A549 (cell line): ENCODE measurements at regions not wholly inside any gene's neighbourhood (a gene's known extent, or its start where the extent isn't known, plus 50 kb on each side); places are given as distances from the start of the nearest gene placed in this dataset.

Experiments used
- ATAC-seq, 2 experiments: fragments of 200-7000 bp in 1 of 2; fragments of >200 bp in 1 of 2; cut with Nextera tagmentation in 1 of 2; cut with Tn5 transposase in 1 of 2; 3 replicates each; pipeline versions ENCODE4 v1.8.0 to v1.9.1; 2018 to 2020; ENCODE audit warnings: mild to moderate bottlenecking in 1 of 2, moderate library complexity in 1 of 2
- CTCF ChIA-PET: fragments of 300-600 bp; sonication (Branson Sonifier 250); formaldehyde crosslinking; extraction: SDS; loops from one replicate; lab custom pipeline; 2021; ENCODE audit warnings: antibody characterized with exemption, inconsistent platforms; lab: Yijun Ruan, JAX
- POLR2A ChIA-PET: fragments of 350-600 bp; formaldehyde crosslinking; extraction: SDS; loops from one replicate; lab custom pipeline; 2021; ENCODE audit warnings: antibody characterized with exemption, inconsistent platforms; lab: Yijun Ruan, JAX
- DNase-seq, 2 experiments: peaks; one replicate each; pipeline versions ENCODE4 v3.0.0 to v3.0.0-alpha.2; 2011 to 2016; ENCODE audit warnings: low read depth in 1 of 2, low spot score in 1 of 2
- FAIRE-seq: peaks from 2 replicates; lab custom pipeline; 2011; peaks lifted over from hg19 to GRCh38; lab: Jason Lieb, UNC
- H3K27ac ChIP-seq, 2 experiments: fragments of >200 bp; sonication (Bioruptor Twin); formaldehyde crosslinking; 3 replicates each; pipeline ENCODE4 v1.5.1; 2016 to 2017
- H3K4me1 ChIP-seq: fragments of >200 bp; sonication (Bioruptor Twin); formaldehyde crosslinking; 3 replicates; pipeline ENCODE4 v1.6.1; 2016
- H3K4me2 ChIP-seq: fragments of >200 bp; sonication (Bioruptor Twin); formaldehyde crosslinking; 3 replicates; pipeline ENCODE4 v1.6.1; 2016
- H3K4me3 ChIP-seq: fragments of >200 bp; sonication (Bioruptor Twin); formaldehyde crosslinking; 3 replicates; pipeline ENCODE4 v1.5.1; 2016
- H3K9me3 ChIP-seq: fragments of >200 bp; sonication (Bioruptor Twin); formaldehyde crosslinking; 3 replicates; pipeline ENCODE4 v1.6.1; 2016
- BHLHE40 ChIP-seq: IDR thresholded peaks from 2 replicates; pipeline ENCODE4 v1.6.1; 2012; ENCODE audit warnings: low read depth, low read length, inconsistent platforms
- CTCF ChIP-seq: fragments of >200 bp; sonication (Bioruptor Twin); formaldehyde crosslinking; IDR thresholded peaks from 3 replicates; pipeline ENCODE4 v1.5.1; 2016
- E2F6 ChIP-seq: IDR thresholded peaks from 2 replicates; pipeline ENCODE4 v1.6.1; 2012; ENCODE audit warnings: low read depth, borderline replicate concordance
- EHMT2 ChIP-seq: fragments of 200-600 bp; sonication (generic); IDR thresholded peaks from 2 replicates; pipeline ENCODE4 v1.6.1; 2016; ENCODE audit warnings: antibody characterized with exemption, low read depth, mild to moderate bottlenecking, moderate library complexity
- EP300 ChIP-seq, 2 experiments: fragments of >200 bp; sonication (Bioruptor Twin); formaldehyde crosslinking; IDR thresholded peaks; 2 replicates in 1 of 2; 3 replicates in 1 of 2; pipeline ENCODE4 v1.6.1; 2016 to 2017
- ESRRA ChIP-seq: fragments of 150-350 bp; IDR thresholded peaks from 2 replicates; pipeline ENCODE4 v1.6.1; 2014; ENCODE audit warnings: mild to moderate bottlenecking, low read length, borderline replicate concordance
- HES2 ChIP-seq: fragments of >200 bp; sonication (Bioruptor Twin); formaldehyde crosslinking; IDR thresholded peaks from 2 replicates; pipeline ENCODE4 v1.6.1; 2016
- HMGXB4 ChIP-seq: fragments of 250-450 bp; sonication (Bioruptor Pico); IDR thresholded peaks from 2 replicates; pipeline ENCODE4 v1.5.0; 2021; ENCODE audit warnings: mild to moderate bottlenecking, moderate library complexity, borderline replicate concordance
- JUN ChIP-seq, 2 experiments: fragments of >200 bp; sonication (Bioruptor Twin); formaldehyde crosslinking; IDR thresholded peaks; 2 replicates in 1 of 2; 3 replicates in 1 of 2; pipeline ENCODE4 v1.6.1; 2016 to 2017
- MAFK ChIP-seq: fragments of 450-650 bp; IDR thresholded peaks from 2 replicates; pipeline ENCODE4 v1.6.1; 2014; ENCODE audit not compliant: partially characterized antibody
- MAZ ChIP-seq: fragments of 150-350 bp; IDR thresholded peaks from 2 replicates; pipeline ENCODE4 v1.6.1; 2014; ENCODE audit warnings: antibody characterized with exemption, low read depth, low read length, borderline replicate concordance
- NR3C1 ChIP-seq: fragments of >200 bp; sonication (Bioruptor Twin); formaldehyde crosslinking; IDR thresholded peaks from 3 replicates; pipeline ENCODE4 v1.6.1; 2017
- RNF2 ChIP-seq: fragments of 200-600 bp; sonication (generic); IDR thresholded peaks from 2 replicates; pipeline ENCODE4 v1.6.1; 2016; ENCODE audit warnings: low read depth, mild to moderate bottlenecking, antibody characterized with exemption, moderate library complexity, borderline replicate concordance
- SREBF2 ChIP-seq: fragments of 450-650 bp; IDR thresholded peaks from 2 replicates; pipeline ENCODE4 v1.6.1; 2014; ENCODE audit warnings: mild to moderate bottlenecking, moderate library complexity
- TFCP2L1 ChIP-seq: fragments of 250-450 bp; sonication (Bioruptor Pico); IDR thresholded peaks from 2 replicates; pipeline ENCODE4 v1.5.0; 2021; ENCODE audit warnings: mild to moderate bottlenecking
- ZFP36 ChIP-seq: fragments of 450-650 bp; IDR thresholded peaks from 2 replicates; pipeline ENCODE4 v1.6.1; 2014; ENCODE audit warnings: borderline replicate concordance; ENCODE audit not compliant: partially characterized antibody
- WGBS: methylation state at CpG from one replicate; pipeline ENCODE4 v1.1.6; 2017; ENCODE audit errors: missing lambda C conversion rate; 5-methylcytosine and 5-hydroxymethylcytosine counted together
- TF ChIP-seq, protein P1 (sequence below): fragments of >200 bp; sonication (Bioruptor Twin); formaldehyde crosslinking; IDR thresholded peaks from 3 replicates; pipeline ENCODE4 v1.6.1; 2016
- TF ChIP-seq, protein P2 (sequence below): fragments of 200-600 bp; sonication (generic); IDR thresholded peaks from 2 replicates; pipeline ENCODE4 v1.6.1; 2016; ENCODE audit warnings: antibody characterized with exemption, mild to moderate bottlenecking, moderate library complexity

- Histone ChIP-seq H3K4me3 (no peak overlapping the region), H3K4me1 (no peaks in the 10 kb centered on the region), H3K9me3 (no peaks in the 10 kb centered on the region), H3K4me2 (no peak overlapping the region), H3K27ac (no peak overlapping the region)
- POLR2A ChIA-PET = no interaction called here
- CTCF ChIA-PET = no interaction called here
- ATAC-seq = no peak
- FAIRE-seq = no peak
- WGBS = 30% methylated on average over 9 of the region's 9 CpGs
- no peak for DNase-seq
- TF ChIP-seq MAZ (no peak), EHMT2 (no peak), MAFK (peak; percentile 88), BHLHE40 (no peak), HES2 (no peak)
Observed at GRCh38 chr10:24128066-24128730, 80.7 kb upstream of the KIAA1217 start.

GRCh38 chr10:24132741-24133140 lies 76.2 kb upstream of the KIAA1217 start:
- FAIRE-seq (no peak), ATAC-seq (no peak), DNase-seq (no peak)
- no peak overlapping the region for H3K4me3 ChIP-seq
- H3K4me1 ChIP-seq = no peaks in the 10 kb centered on the region
- no peak for TF ChIP-seq MAFK
- TF ChIP-seq, protein P1, sequence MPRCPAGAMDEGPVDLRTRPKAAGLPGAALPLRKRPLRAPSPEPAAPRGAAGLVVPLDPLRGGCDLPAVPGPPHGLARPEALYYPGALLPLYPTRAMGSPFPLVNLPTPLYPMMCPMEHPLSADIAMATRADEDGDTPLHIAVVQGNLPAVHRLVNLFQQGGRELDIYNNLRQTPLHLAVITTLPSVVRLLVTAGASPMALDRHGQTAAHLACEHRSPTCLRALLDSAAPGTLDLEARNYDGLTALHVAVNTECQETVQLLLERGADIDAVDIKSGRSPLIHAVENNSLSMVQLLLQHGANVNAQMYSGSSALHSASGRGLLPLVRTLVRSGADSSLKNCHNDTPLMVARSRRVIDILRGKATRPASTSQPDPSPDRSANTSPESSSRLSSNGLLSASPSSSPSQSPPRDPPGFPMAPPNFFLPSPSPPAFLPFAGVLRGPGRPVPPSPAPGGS = no peak
- no peak for TF ChIP-seq E2F6
- TF ChIP-seq SREBF2 = no peak
- TF ChIP-seq HMGXB4 (CRISPR knock-in tag) = no peak
- TF ChIP-seq NR3C1 = no peak
- TF ChIP-seq EP300 (IDR thresholded peaks at IDR 0.05) = no peak
- no peak for TF ChIP-seq JUN (IDR thresholded peaks at IDR 0.05)
- TF ChIP-seq ZFP36 = no peak
- no peak for TF ChIP-seq CTCF
- TF ChIP-seq ESRRA = no peak
- no peak for TF ChIP-seq RNF2
- TF ChIP-seq, protein P2, sequence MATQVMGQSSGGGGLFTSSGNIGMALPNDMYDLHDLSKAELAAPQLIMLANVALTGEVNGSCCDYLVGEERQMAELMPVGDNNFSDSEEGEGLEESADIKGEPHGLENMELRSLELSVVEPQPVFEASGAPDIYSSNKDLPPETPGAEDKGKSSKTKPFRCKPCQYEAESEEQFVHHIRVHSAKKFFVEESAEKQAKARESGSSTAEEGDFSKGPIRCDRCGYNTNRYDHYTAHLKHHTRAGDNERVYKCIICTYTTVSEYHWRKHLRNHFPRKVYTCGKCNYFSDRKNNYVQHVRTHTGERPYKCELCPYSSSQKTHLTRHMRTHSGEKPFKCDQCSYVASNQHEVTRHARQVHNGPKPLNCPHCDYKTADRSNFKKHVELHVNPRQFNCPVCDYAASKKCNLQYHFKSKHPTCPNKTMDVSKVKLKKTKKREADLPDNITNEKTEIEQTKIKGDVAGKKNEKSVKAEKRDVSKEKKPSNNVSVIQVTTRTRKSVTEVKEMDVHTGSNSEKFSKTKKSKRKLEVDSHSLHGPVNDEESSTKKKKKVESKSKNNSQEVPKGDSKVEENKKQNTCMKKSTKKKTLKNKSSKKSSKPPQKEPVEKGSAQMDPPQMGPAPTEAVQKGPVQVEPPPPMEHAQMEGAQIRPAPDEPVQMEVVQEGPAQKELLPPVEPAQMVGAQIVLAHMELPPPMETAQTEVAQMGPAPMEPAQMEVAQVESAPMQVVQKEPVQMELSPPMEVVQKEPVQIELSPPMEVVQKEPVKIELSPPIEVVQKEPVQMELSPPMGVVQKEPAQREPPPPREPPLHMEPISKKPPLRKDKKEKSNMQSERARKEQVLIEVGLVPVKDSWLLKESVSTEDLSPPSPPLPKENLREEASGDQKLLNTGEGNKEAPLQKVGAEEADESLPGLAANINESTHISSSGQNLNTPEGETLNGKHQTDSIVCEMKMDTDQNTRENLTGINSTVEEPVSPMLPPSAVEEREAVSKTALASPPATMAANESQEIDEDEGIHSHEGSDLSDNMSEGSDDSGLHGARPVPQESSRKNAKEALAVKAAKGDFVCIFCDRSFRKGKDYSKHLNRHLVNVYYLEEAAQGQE = no peak
- TF ChIP-seq TFCP2L1 (CRISPR knock-in tag) = no peak
- no peak overlapping the region for H3K27ac ChIP-seq
- 11% methylated on average over 3 of the region's 3 CpGs for WGBS
- POLR2A ChIA-PET = no interaction called here
- H3K9me3 ChIP-seq = no peaks in the 10 kb centered on the region
- CTCF ChIA-PET = interaction anchor here (1.5 to 2.1 kb wide), 2 partner anchors 17 to 138 kb away, joined by 3 to 6 read pairs; no protein-coding TSS in a partner anchor
- no peak overlapping the region for H3K4me2 ChIP-seq
